MG63 (cell line): ENCODE measurements at regions not wholly inside any gene's neighbourhood (a gene's known extent, or its start where the extent isn't known, plus 50 kb on each side); places are given as distances from the start of the nearest gene placed in this dataset.

Source experiments
- DNase-seq: peaks from one replicate; pipeline ENCODE4 v3.0.0-alpha.2; 2020
- H3K27me3 ChIP-seq: fragments of 250-450 bp; sonication (Bioruptor Pico); 2 replicates; pipeline ENCODE4 v1.5.1; 2020; ENCODE audit warnings: mild to moderate bottlenecking, moderate library complexity
- H3K36me3 ChIP-seq: fragments of 250-450 bp; sonication (Bioruptor Pico); 2 replicates; pipeline ENCODE4 v1.5.1; 2020; ENCODE audit warnings: mild to moderate bottlenecking, moderate library complexity
- H3K4me3 ChIP-seq: fragments of 250-450 bp; sonication (Bioruptor Pico); 2 replicates; pipeline ENCODE4 v1.5.1; 2020; ENCODE audit warnings: mild to moderate bottlenecking, moderate library complexity
- H3K9me3 ChIP-seq: fragments of 250-450 bp; sonication (Bioruptor Pico); 2 replicates; pipeline ENCODE4 v1.5.1; 2020; ENCODE audit warnings: mild to moderate bottlenecking, moderate library complexity

- H3K4me3 ChIP-seq = no peak overlapping the region
- peak; percentile 41 for DNase-seq
- H3K9me3 ChIP-seq = no peaks in the 10 kb centered on the region
- H3K36me3 ChIP-seq = no peaks in the 10 kb centered on the region
- peaks cover 2% of the 10 kb centered on the region; the same call in 1 of the 2 replicates for H3K27me3 ChIP-seq
These were observed 413.7 kb downstream of the SETD4 start for GRCh38 chr21:35646606-35647005.

GRCh38 chr21:35645991-35646390 is 414.3 kb downstream of the SETD4 start:
- Histone ChIP-seq H3K9me3 (no peaks in the 10 kb centered on the region), H3K36me3 (no peaks in the 10 kb centered on the region), H3K27me3 (peaks cover 2% of the 10 kb centered on the region; the same call in 1 of the 2 replicates), H3K4me3 (no peak overlapping the region)
- DNase-seq = no peak

- no peak for DNase-seq
- Histone ChIP-seq H3K9me3 (no peaks in the 10 kb centered on the region), H3K4me3 (no peak overlapping the region), H3K27me3 (no peaks in the 10 kb centered on the region), H3K36me3 (no peaks in the 10 kb centered on the region)
These were observed 415.8 kb downstream of the SETD4 start for GRCh38 chr21:35644523-35644922.

- no peak for DNase-seq
- no peak overlapping the region for H3K4me3 ChIP-seq
- no peaks in the 10 kb centered on the region for H3K27me3 ChIP-seq
- H3K9me3 ChIP-seq = no peaks in the 10 kb centered on the region
- H3K36me3 ChIP-seq = no peaks in the 10 kb centered on the region
These were observed 417.1 kb downstream of the SETD4 start for GRCh38 chr21:35643176-35643575.

GRCh38 chr21:35641271-35642016 is 418.9 kb downstream of the SETD4 start:
- DNase-seq = no peak
- H3K27me3 ChIP-seq = no peaks in the 10 kb centered on the region
- no peaks in the 10 kb centered on the region for H3K36me3 ChIP-seq
- no peak overlapping the region for H3K4me3 ChIP-seq
- no peaks in the 10 kb centered on the region; the same call in 1 of the 2 replicates for H3K9me3 ChIP-seq

GRCh38 chr21:35637431-35637830 is 422.9 kb downstream of the SETD4 start:
- H3K36me3 ChIP-seq = no peaks in the 10 kb centered on the region
- DNase-seq = peak; percentile 31
- H3K27me3 ChIP-seq = no peaks in the 10 kb centered on the region
- H3K4me3 ChIP-seq = no peak overlapping the region
- H3K9me3 ChIP-seq = no peaks in the 10 kb centered on the region; the same call in 1 of the 2 replicates

- Histone ChIP-seq H3K27me3 (no peaks in the 10 kb centered on the region), H3K4me3 (no peak overlapping the region), H3K36me3 (no peaks in the 10 kb centered on the region), H3K9me3 (no peaks in the 10 kb centered on the region; the same call in 1 of the 2 replicates)
- DNase-seq = no peak
These were observed 424.3 kb downstream of the SETD4 start for GRCh38 chr21:35635994-35636393.

GRCh38 chr21:35635261-35635660 is 425.1 kb downstream of the SETD4 start:
- peak; percentile 12 for DNase-seq
- Histone ChIP-seq H3K36me3 (no peaks in the 10 kb centered on the region), H3K4me3 (no peak overlapping the region), H3K9me3 (no peaks in the 10 kb centered on the region; the same call in 1 of the 2 replicates), H3K27me3 (no peaks in the 10 kb centered on the region)

GRCh38 chr21:35633501-35633900 is 426.8 kb downstream of the SETD4 start:
- no peak for DNase-seq

GRCh38 chr21:35632711-35633110 is 427.6 kb downstream of the SETD4 start:
- Histone ChIP-seq H3K27me3 (no peaks in the 10 kb centered on the region), H3K4me3 (no peak overlapping the region), H3K36me3 (no peaks in the 10 kb centered on the region), H3K9me3 (no peaks in the 10 kb centered on the region)
- no peak for DNase-seq

More at GRCh38 chr21:35633501-35633900, 426.8 kb downstream of the SETD4 start:
- H3K27me3 ChIP-seq = no peaks in the 10 kb centered on the region
- H3K36me3 ChIP-seq = no peaks in the 10 kb centered on the region
- no peaks in the 10 kb centered on the region; the same call in 1 of the 2 replicates for H3K9me3 ChIP-seq
- no peak overlapping the region for H3K4me3 ChIP-seq

GRCh38 chr21:35628316-35628715 is 432.0 kb downstream of the SETD4 start:
- no peaks in the 10 kb centered on the region for H3K36me3 ChIP-seq
- no peaks in the 10 kb centered on the region for H3K27me3 ChIP-seq
- DNase-seq = no peak

GRCh38 chr21:35627462-35627861 is 432.9 kb downstream of the SETD4 start:
- no peak for DNase-seq
- Histone ChIP-seq H3K4me3 (no peak overlapping the region), H3K27me3 (no peaks in the 10 kb centered on the region), H3K36me3 (no peaks in the 10 kb centered on the region), H3K9me3 (no peaks in the 10 kb centered on the region)

More at GRCh38 chr21:35628316-35628715, 432.0 kb downstream of the SETD4 start:
- H3K9me3 ChIP-seq = no peaks in the 10 kb centered on the region
- no peak overlapping the region for H3K4me3 ChIP-seq

- H3K36me3 ChIP-seq = no peaks in the 10 kb centered on the region
- H3K4me3 ChIP-seq = no peak overlapping the region
- no peaks in the 10 kb centered on the region for H3K27me3 ChIP-seq
- no peaks in the 10 kb centered on the region for H3K9me3 ChIP-seq
- no peak for DNase-seq
These were observed 434.8 kb downstream of the SETD4 start for GRCh38 chr21:35625576-35625975.

GRCh38 chr21:35624901-35625300 is 435.4 kb downstream of the SETD4 start:
- H3K36me3 ChIP-seq = no peaks in the 10 kb centered on the region
- DNase-seq = no peak
- no peaks in the 10 kb centered on the region for H3K9me3 ChIP-seq
- no peak overlapping the region for H3K4me3 ChIP-seq
- H3K27me3 ChIP-seq = no peaks in the 10 kb centered on the region

GRCh38 chr21:35622612-35623011 is 437.7 kb downstream of the SETD4 start:
- no peaks in the 10 kb centered on the region for H3K36me3 ChIP-seq
- H3K4me3 ChIP-seq = no peak overlapping the region
- DNase-seq = no peak
- no peaks in the 10 kb centered on the region for H3K9me3 ChIP-seq
- H3K27me3 ChIP-seq = no peaks in the 10 kb centered on the region

GRCh38 chr21:35619184-35619583 is 441.1 kb downstream of the SETD4 start:
- Histone ChIP-seq H3K36me3 (no peaks in the 10 kb centered on the region), H3K4me3 (no peak overlapping the region), H3K27me3 (no peaks in the 10 kb centered on the region), H3K9me3 (no peaks in the 10 kb centered on the region)
- DNase-seq = no peak

- H3K36me3 ChIP-seq = no peaks in the 10 kb centered on the region
- no peaks in the 10 kb centered on the region for H3K9me3 ChIP-seq
- no peak overlapping the region for H3K4me3 ChIP-seq
- no peaks in the 10 kb centered on the region for H3K27me3 ChIP-seq
- DNase-seq = no peak
These were observed 442.8 kb downstream of the SETD4 start for GRCh38 chr21:35617491-35617890.

- no peak for DNase-seq
- Histone ChIP-seq H3K9me3 (no peaks in the 10 kb centered on the region), H3K4me3 (no peak overlapping the region), H3K36me3 (no peaks in the 10 kb centered on the region), H3K27me3 (no peaks in the 10 kb centered on the region)
These were observed 444.2 kb downstream of the SETD4 start for GRCh38 chr21:35616090-35616489.
